ENCODE measurements at regions not wholly inside any gene's neighbourhood (a gene's known extent, or its start where the extent isn't known, plus 50 kb on each side); places are given as distances from the start of the nearest gene placed in this dataset.

- DNase-seq, result no peak
These were observed 101.0 kb upstream of the NMNAT3 start for GRCh38 chr3:139778682-139779233.

GRCh38 chr3:139774560-139775302 is 97.0 kb upstream of the NMNAT3 start:
- DNase-seq, result peak; percentile 10 to 42

GRCh38 chr3:139772539-139773500 is 95.0 kb upstream of the NMNAT3 start:
- DNase-seq, result no peak

- DNase-seq, result no peak
These were observed 93.6 kb upstream of the NMNAT3 start for GRCh38 chr3:139771331-139771730.

- DNase-seq, result no peak
These were observed 92.8 kb upstream of the NMNAT3 start for GRCh38 chr3:139770577-139770976.

GRCh38 chr3:139769796-139770195 is 92.0 kb upstream of the NMNAT3 start:
- no peak for DNase-seq

- DNase-seq, result no peak
These were observed 87.2 kb upstream of the NMNAT3 start for GRCh38 chr3:139764936-139765335.

- no peak for DNase-seq
These were observed 86.5 kb upstream of the NMNAT3 start for GRCh38 chr3:139764069-139764905.

GRCh38 chr3:139762302-139762701 is 84.5 kb upstream of the NMNAT3 start:
- DNase-seq, result no peak

- no peak for DNase-seq
These were observed 81.7 kb upstream of the NMNAT3 start for GRCh38 chr3:139759470-139759869.

GRCh38 chr3:139758654-139759291 is 81.0 kb upstream of the NMNAT3 start:
- DNase-seq, result no peak

- no peak for DNase-seq
These were observed 79.8 kb upstream of the NMNAT3 start for GRCh38 chr3:139757448-139758030.

GRCh38 chr3:139756529-139757103 is 78.8 kb upstream of the NMNAT3 start:
- DNase-seq, result no peak

GRCh38 chr3:139755551-139755950 is 77.8 kb upstream of the NMNAT3 start:
- no peak for DNase-seq

GRCh38 chr3:139751789-139752188 is 74.0 kb upstream of the NMNAT3 start:
- no peak for DNase-seq

- DNase-seq, result no peak
These were observed 68.7 kb upstream of the NMNAT3 start for GRCh38 chr3:139746481-139746880.

- no peak for DNase-seq
These were observed 68.1 kb upstream of the NMNAT3 start for GRCh38 chr3:139745831-139746230.

GRCh38 chr3:139738697-139739096 is 60.9 kb upstream of the NMNAT3 start:
- DNase-seq, result no peak

- no peak for DNase-seq
These were observed 60.0 kb upstream of the NMNAT3 start for GRCh38 chr3:139737682-139738361.

- DNase-seq, result no peak
These were observed 57.4 kb upstream of the NMNAT3 start for GRCh38 chr3:139735191-139735590.

GRCh38 chr3:139732729-139733128 is 55.0 kb upstream of the NMNAT3 start:
- DNase-seq, result no peak

Measured in NCI-H2081 (cell line).